Neural progenitor cell (in vitro differentiated cells): ENCODE measurements at regions not wholly inside any gene's neighbourhood (a gene's known extent, or its start where the extent isn't known, plus 50 kb on each side); places are given as distances from the start of the nearest gene placed in this dataset.

Source experiments
- CTCF ChIP-seq: fragments of 200-600 bp; sonication (generic); IDR thresholded peaks from 2 replicates; pipeline ENCODE4 v1.5.1; 2017; ENCODE audit warnings: antibody characterized with exemption, mild to moderate bottlenecking
- EZH2 ChIP-seq: fragments of 200-600 bp; sonication (generic); IDR thresholded peaks from 2 replicates; pipeline ENCODE4 v1.6.1; 2017; ENCODE audit warnings: antibody characterized with exemption, mild to moderate bottlenecking, moderate library complexity
- EZH2phosphoT487 ChIP-seq: fragments of 200-600 bp; sonication (generic); IDR thresholded peaks from 2 replicates; pipeline ENCODE4 v1.6.1; 2017; ENCODE audit warnings: antibody characterized with exemption

- TF ChIP-seq CTCF (no peak), EZH2 (no peak), EZH2phosphoT487 (no peak)
These were observed 95.7 kb downstream of the ICOS start for GRCh38 chr2:204032301-204032700.
